ENCODE measurements at regions not wholly inside any gene's neighbourhood (a gene's known extent, or its start where the extent isn't known, plus 50 kb on each side); places are given as distances from the start of the nearest gene placed in this dataset.

DNA sequence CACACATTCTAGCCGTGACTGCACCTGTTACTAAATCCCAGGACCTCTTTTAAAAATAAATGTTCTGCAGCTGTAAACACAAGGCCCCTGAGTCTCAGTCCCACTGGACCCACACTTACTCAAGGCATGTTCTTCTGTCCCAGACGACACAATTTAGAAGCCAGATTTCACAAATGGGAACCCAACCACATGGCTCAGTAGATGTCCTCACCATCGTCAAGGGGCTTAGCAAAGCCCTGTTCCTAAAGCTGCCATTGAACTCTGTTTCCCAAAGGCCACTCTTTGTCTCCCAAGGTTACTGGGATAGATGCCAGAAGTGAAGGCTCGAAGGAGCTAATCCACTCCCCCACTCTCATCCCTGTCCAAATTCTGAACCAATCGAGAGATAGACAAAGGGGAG lies 301.0 kb downstream of the GALR1 start:
- intact Hi-C loops (cut with micrococcal nuclease; ENCODE audit: unreplicated experiment): no loop called here
- H3K79me2 ChIP-seq (ENCODE audit: insufficient read depth, low read length): no peaks in the 10 kb centered on the region
- no peak overlapping the region for H3K9ac ChIP-seq (ENCODE audit: insufficient read depth, low read depth, low read length)
- H3K9me3 ChIP-seq (ENCODE audit: low read length): no peaks in the 10 kb centered on the region
- H3K27ac ChIP-seq (ENCODE audit: extremely low read length, insufficient read depth, low read length): no peak overlapping the region
- 8% methylated on average over 5 of the region's 5 CpGs for WGBS (ENCODE audit: low lambda C conversion rate)
- H4K20me1 ChIP-seq (ENCODE audit: insufficient read depth, low read length): no peaks in the 10 kb centered on the region
- ChIA-PET POLR2A (no interaction called here), CTCF (ENCODE audit: low intra/inter-chr PET ratio, low total read pairs) (no interaction called here)
- DNase-seq (ENCODE audit: low spot score) (no peak), FAIRE-seq (no peak), ATAC-seq (no peak)
- in situ Hi-C loops (cut with HindIII; ENCODE audit: extremely low pct_ligation_motif_present, low pct_unique_long_range_greater_than_20kb): no loop called here
- H3K4me1 ChIP-seq (ENCODE audit: insufficient read depth, low read length): no peaks in the 10 kb centered on the region
- no peak overlapping the region for H3K4me3 ChIP-seq (replicated peaks in 1 of 3; ENCODE audit: insufficient read depth in 1 of 3, low read depth in 2 of 3, low read length in 3 of 3)
- TF ChIP-seq KDM5A (IDR thresholded peaks at IDR 0.05; ENCODE audit: borderline replicate concordance, low read length) (no peak), BORCS8-MEF2B (CRISPR knock-in tag; IDR thresholded peaks at IDR 0.05) (no peak), ZNF569 (CRISPR knock-in tag; IDR thresholded peaks at IDR 0.05; ENCODE audit: borderline replicate concordance) (no peak), ZNF546 (CRISPR knock-in tag; conservative IDR thresholded peaks at IDR 0.05) (no peak), ARNT (IDR thresholded peaks at IDR 0.05) (no peak), ZNF121 (CRISPR knock-in tag; IDR thresholded peaks at IDR 0.05) (no peak), HDAC1 (CRISPR knock-in tag; IDR thresholded peaks at IDR 0.05) (no peak)
- TF ChIP-seq, protein P1, sequence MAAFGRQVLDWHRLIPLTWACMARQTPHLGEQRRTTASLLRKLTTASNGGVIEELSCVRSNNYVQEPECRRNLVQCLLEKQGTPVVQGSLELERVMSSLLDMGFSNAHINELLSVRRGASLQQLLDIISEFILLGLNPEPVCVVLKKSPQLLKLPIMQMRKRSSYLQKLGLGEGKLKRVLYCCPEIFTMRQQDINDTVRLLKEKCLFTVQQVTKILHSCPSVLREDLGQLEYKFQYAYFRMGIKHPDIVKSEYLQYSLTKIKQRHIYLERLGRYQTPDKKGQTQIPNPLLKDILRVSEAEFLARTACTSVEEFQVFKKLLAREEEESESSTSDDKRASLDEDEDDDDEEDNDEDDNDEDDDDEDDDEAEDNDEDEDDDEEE (CRISPR knock-in tag; IDR thresholded peaks at IDR 0.05): no peak
- H3K4me2 ChIP-seq (ENCODE audit: low read depth, low read length): no peak overlapping the region
- no peak overlapping the region for H2AFZ ChIP-seq (ENCODE audit: low read length)
- no peaks in the 10 kb centered on the region for H3K27me3 ChIP-seq (ENCODE audit: control insufficient read depth in 1 of 2, insufficient read depth in 2 of 2, low read length in 2 of 2)
- BruUV-seq (replicated peaks): no TSS peak
- no peaks in the 10 kb centered on the region for H3K36me3 ChIP-seq (replicated peaks in 1 of 2; ENCODE audit: control insufficient read depth in 1 of 2, insufficient read depth in 2 of 2, low read length in 2 of 2)

DNA sequence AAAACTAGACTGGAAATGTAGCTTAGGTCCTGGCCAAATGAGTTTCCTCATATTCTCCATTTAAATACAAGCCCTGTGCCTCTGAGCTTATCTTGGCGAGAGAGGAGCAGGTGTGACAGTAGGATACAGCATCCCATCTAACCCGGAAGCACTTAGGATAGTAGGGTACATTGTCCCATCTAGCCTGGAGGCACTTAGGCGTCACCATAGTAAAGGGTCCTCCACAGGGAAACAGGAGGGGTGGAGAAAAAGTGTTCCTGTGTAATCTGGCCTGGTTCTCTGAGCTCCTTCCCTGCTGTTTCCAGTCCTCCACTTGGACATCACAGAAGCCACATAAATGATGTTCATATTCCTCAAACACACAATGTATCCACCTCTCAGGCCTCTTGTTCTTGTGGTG lies 301.4 kb downstream of the GALR1 start:
- WGBS (ENCODE audit: low lambda C conversion rate): 33% methylated on average over 3 of the region's 3 CpGs
- H3K9ac ChIP-seq (ENCODE audit: insufficient read depth, low read depth, low read length): no peak overlapping the region
- no peak overlapping the region for H3K27ac ChIP-seq (ENCODE audit: extremely low read length, insufficient read depth, low read length)
- DNase-seq (ENCODE audit: low spot score) (no peak), ATAC-seq (no peak), FAIRE-seq (no peak)
- no peaks in the 10 kb centered on the region for H3K4me1 ChIP-seq (ENCODE audit: insufficient read depth, low read length)
- in situ Hi-C loops (cut with HindIII; ENCODE audit: extremely low pct_ligation_motif_present, low pct_unique_long_range_greater_than_20kb) (no loop called here), intact Hi-C loops (cut with micrococcal nuclease; ENCODE audit: unreplicated experiment) (no loop called here)
- POLR2A ChIA-PET: no interaction called here
- H3K4me2 ChIP-seq (ENCODE audit: low read depth, low read length): no peak overlapping the region
- H3K27me3 ChIP-seq (ENCODE audit: control insufficient read depth in 1 of 2, insufficient read depth in 2 of 2, low read length in 2 of 2): no peaks in the 10 kb centered on the region
- BruUV-seq (replicated peaks): no TSS peak
- no peaks in the 10 kb centered on the region for H4K20me1 ChIP-seq (ENCODE audit: insufficient read depth, low read length)
- no peaks in the 10 kb centered on the region for H3K9me3 ChIP-seq (ENCODE audit: low read length)
- no peaks in the 10 kb centered on the region for H3K36me3 ChIP-seq (replicated peaks in 1 of 2; ENCODE audit: control insufficient read depth in 1 of 2, insufficient read depth in 2 of 2, low read length in 2 of 2)
- no peak overlapping the region for H2AFZ ChIP-seq (ENCODE audit: low read length)
- CTCF ChIA-PET (ENCODE audit: low intra/inter-chr PET ratio, low total read pairs): no interaction called here
- no peak overlapping the region for H3K4me3 ChIP-seq (replicated peaks in 1 of 3; ENCODE audit: insufficient read depth in 1 of 3, low read depth in 2 of 3, low read length in 3 of 3)
- H3K79me2 ChIP-seq (ENCODE audit: insufficient read depth, low read length): no peaks in the 10 kb centered on the region
- TF ChIP-seq AGO2 (optimal IDR thresholded peaks at IDR 0.05; ENCODE audit: low read depth, low read length) (no peak), JUNB (CRISPR knock-in tag; IDR thresholded peaks at IDR 0.05; ENCODE audit: borderline replicate concordance) (no peak), PCBP2 (optimal IDR thresholded peaks at IDR 0.05; ENCODE audit: low read depth, low read length, poor library complexity, severe bottlenecking) (no peak), MEIS2 (CRISPR knock-in tag; IDR thresholded peaks at IDR 0.05) (no peak), AGO1 (IDR thresholded peaks at IDR 0.05; ENCODE audit: low read depth, low read length, poor library complexity, severe bottlenecking) (no peak), ZNF782 (CRISPR knock-in tag; IDR thresholded peaks at IDR 0.05; ENCODE audit: borderline replicate concordance) (no peak), ZNF724P (CRISPR knock-in tag; IDR thresholded peaks at IDR 0.05; ENCODE audit: borderline replicate concordance) (no peak), CREB1 (IDR thresholded peaks at IDR 0.05) (no peak), CREB1 (CRISPR knock-in tag; IDR thresholded peaks at IDR 0.05) (no peak), NFYC (CRISPR knock-in tag; IDR thresholded peaks at IDR 0.05) (no peak), HNRNPL (IDR thresholded peaks at IDR 0.05; ENCODE audit: low read depth, low read length) (no peak), ZNF816 (CRISPR knock-in tag; IDR thresholded peaks at IDR 0.05; ENCODE audit: borderline replicate concordance) (no peak)
- TF ChIP-seq, protein P2, sequence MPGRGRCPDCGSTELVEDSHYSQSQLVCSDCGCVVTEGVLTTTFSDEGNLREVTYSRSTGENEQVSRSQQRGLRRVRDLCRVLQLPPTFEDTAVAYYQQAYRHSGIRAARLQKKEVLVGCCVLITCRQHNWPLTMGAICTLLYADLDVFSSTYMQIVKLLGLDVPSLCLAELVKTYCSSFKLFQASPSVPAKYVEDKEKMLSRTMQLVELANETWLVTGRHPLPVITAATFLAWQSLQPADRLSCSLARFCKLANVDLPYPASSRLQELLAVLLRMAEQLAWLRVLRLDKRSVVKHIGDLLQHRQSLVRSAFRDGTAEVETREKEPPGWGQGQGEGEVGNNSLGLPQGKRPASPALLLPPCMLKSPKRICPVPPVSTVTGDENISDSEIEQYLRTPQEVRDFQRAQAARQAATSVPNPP (CRISPR knock-in tag; IDR thresholded peaks at IDR 0.05): no peak

Data from HepG2 (cell line).